IMR-90 (cell line): ENCODE measurements at regions not wholly inside any gene's neighbourhood (a gene's known extent, or its start where the extent isn't known, plus 50 kb on each side); places are given as distances from the start of the nearest gene placed in this dataset.

Source experiments
- ATAC-seq: fragments of 200-7000 bp; cut with Tn5 transposase; 2 replicates; pipeline ENCODE4 v1.9.1; 2020; ENCODE audit warnings: low read depth, mild to moderate bottlenecking, moderate library complexity
- BruUV-seq: library from RNA; stranded (reverse); fragments of 400-500 nt; replicated peaks from 2 replicates; lab custom pipeline; 2021; lab: Mats Ljungman, UMichigan
- CTCF ChIA-PET: fragments of 300-600 bp; formaldehyde crosslinking; extraction: SDS; loops from one replicate; lab custom pipeline; 2021; ENCODE audit warnings: antibody characterized with exemption; lab: Yijun Ruan, JAX
- POLR2A ChIA-PET: fragments of 300-600 bp; sonication (Branson Sonifier 250); formaldehyde crosslinking; loops from one replicate; lab custom pipeline; 2022; ENCODE audit warnings: antibody characterized with exemption; ENCODE audit not compliant: unreplicated experiment; lab: Charles Lee
- DNase-seq: peaks from one replicate; pipeline ENCODE4 v3.0.0; 2013
- H2AFZ ChIP-seq: replicated peaks from 2 replicates; pipeline ENCODE3; 2013; ENCODE audit warnings: low read length, mild to moderate bottlenecking; ENCODE audit not compliant: poor library complexity
- H2AK5ac ChIP-seq: 2 replicates; pipeline ENCODE4 v1.6.1; 2013; ENCODE audit warnings: low read depth, low read length, inconsistent platforms
- H2AK9ac ChIP-seq: replicated peaks from 2 replicates; pipeline ENCODE3; 2013; ENCODE audit warnings: mild to moderate bottlenecking, low read depth, low read length, moderate library complexity; ENCODE audit not compliant: poor library complexity
- H2BK120ac ChIP-seq: 2 replicates; pipeline ENCODE4 v1.6.1; 2013; ENCODE audit warnings: low read depth, low read length, inconsistent platforms
- H2BK15ac ChIP-seq: 3 replicates; pipeline ENCODE4 v1.6.1; 2013; ENCODE audit warnings: low read depth, low read length, inconsistent platforms
- H2BK20ac ChIP-seq: 2 replicates; pipeline ENCODE4 v1.6.1; 2013; ENCODE audit warnings: low read depth, mild to moderate bottlenecking, inconsistent platforms, low read length, moderate library complexity
- H2BK5ac ChIP-seq: 2 replicates; pipeline ENCODE4 v1.6.1; 2013; ENCODE audit warnings: mild to moderate bottlenecking, low read depth, low read length, inconsistent platforms; ENCODE audit not compliant: poor library complexity, severe bottlenecking
- H3K14ac ChIP-seq: replicated peaks from 2 replicates; pipeline ENCODE4 v1.6.1; 2013; ENCODE audit warnings: low read depth, low read length, inconsistent platforms
- H3K18ac ChIP-seq: 2 replicates; pipeline ENCODE4 v1.6.1; 2013; ENCODE audit warnings: low read depth, low read length, control low read depth
- H3K23ac ChIP-seq: 2 replicates; pipeline ENCODE4 v1.6.1; 2013; ENCODE audit warnings: low read depth, low read length, inconsistent platforms
- H3K27ac ChIP-seq: 2 replicates; pipeline ENCODE4 v1.5.1; 2013; ENCODE audit warnings: mild to moderate bottlenecking, control low read depth, low read length; ENCODE audit not compliant: insufficient read depth
- H3K27me3 ChIP-seq: 2 replicates; pipeline ENCODE4 v1.6.1; 2013; ENCODE audit warnings: low read length; ENCODE audit not compliant: control insufficient read depth, insufficient read depth
- H3K36me3 ChIP-seq: 2 replicates; pipeline ENCODE4 v1.6.1; 2013; ENCODE audit warnings: low read length, mixed read lengths; ENCODE audit not compliant: control insufficient read depth, insufficient read depth
- H3K4ac ChIP-seq: 2 replicates; pipeline ENCODE4 v1.6.1; 2013; ENCODE audit warnings: low read depth, low read length, inconsistent platforms
- H3K4me1 ChIP-seq: 2 replicates; pipeline ENCODE4 v1.6.1; 2013; ENCODE audit warnings: low read length, mixed read lengths; ENCODE audit not compliant: control insufficient read depth, insufficient read depth
- H3K4me2 ChIP-seq: 2 replicates; pipeline ENCODE4 v1.6.1; 2013; ENCODE audit warnings: low read depth, mild to moderate bottlenecking, control low read depth, low read length, moderate library complexity
- H3K4me3 ChIP-seq: 2 replicates; pipeline ENCODE4 v1.5.1; 2013; ENCODE audit warnings: low read depth, mild to moderate bottlenecking, control low read depth, low read length, moderate library complexity; ENCODE audit not compliant: insufficient read depth
- H3K56ac ChIP-seq: 2 replicates; pipeline ENCODE4 v1.6.1; 2013; ENCODE audit warnings: low read length, inconsistent platforms; ENCODE audit not compliant: insufficient read depth; ENCODE audit errors: extremely low read depth
- H3K79me1 ChIP-seq, 2 experiments: 2 replicates each; pipeline ENCODE4 v1.6.1; 2013; ENCODE audit warnings: low read length in 2 of 2, inconsistent platforms in 1 of 2, low read depth in 1 of 2
- H3K9ac ChIP-seq: 2 replicates; pipeline ENCODE4 v1.6.1; 2013; ENCODE audit warnings: low read depth, low read length, control low read depth
- H3K9me1 ChIP-seq: 2 replicates; pipeline ENCODE4 v1.6.1; 2013; ENCODE audit warnings: low read length, inconsistent platforms; ENCODE audit not compliant: insufficient read depth
- H3K9me3 ChIP-seq: 2 replicates; pipeline ENCODE4 v1.6.1; 2013; ENCODE audit warnings: low read length; ENCODE audit not compliant: control insufficient read depth, insufficient read depth
- H4K20me1 ChIP-seq: 2 replicates; pipeline ENCODE4 v1.6.1; 2013; ENCODE audit warnings: low read length, inconsistent platforms; ENCODE audit not compliant: insufficient read depth
- H4K5ac ChIP-seq: 2 replicates; pipeline ENCODE4 v1.6.1; 2013; ENCODE audit warnings: mild to moderate bottlenecking, low read depth, low read length, control low read depth
- H4K8ac ChIP-seq, 2 experiments: 2 replicates each; pipeline ENCODE4 v1.6.1; 2013; ENCODE audit warnings: low read depth in 2 of 2, low read length in 2 of 2, control low read depth in 1 of 2, inconsistent platforms in 1 of 2
- H4K91ac ChIP-seq: 2 replicates; pipeline ENCODE4 v1.6.1; 2013; ENCODE audit warnings: low read depth, low read length, inconsistent platforms; ENCODE audit not compliant: insufficient read depth
- BHLHE40 ChIP-seq: fragments of 150-350 bp; IDR thresholded peaks from 2 replicates; pipeline ENCODE4 v1.6.1; 2016; ENCODE audit warnings: mild to moderate bottlenecking, low read depth, low read length
- CEBPB ChIP-seq: IDR thresholded peaks from 2 replicates; pipeline ENCODE4 v1.6.1; 2012; ENCODE audit warnings: low read depth, low read length, improper control_type of control experiment
- CHD1 ChIP-seq: IDR thresholded peaks from 2 replicates; pipeline ENCODE4 v1.6.1; 2012; ENCODE audit warnings: low read depth, low read length, improper control_type of control experiment
- CTCF ChIP-seq: conservative IDR thresholded peaks from 2 replicates; pipeline ENCODE4 v1.5.1; 2012; ENCODE audit warnings: mild to moderate bottlenecking, low read depth, low read length, improper control_type of control experiment
- ELK1 ChIP-seq: fragments of 150-350 bp; IDR thresholded peaks from 2 replicates; pipeline ENCODE4 v1.6.1; 2016; ENCODE audit warnings: low read depth, mild to moderate bottlenecking, low read length, moderate library complexity, borderline replicate concordance
- FOS ChIP-seq: fragments of 150-350 bp; IDR thresholded peaks from 2 replicates; pipeline ENCODE4 v1.6.1; 2016; ENCODE audit warnings: low read depth, low read length
- MAFK ChIP-seq: IDR thresholded peaks from 2 replicates; pipeline ENCODE4 v1.6.1; 2012; ENCODE audit warnings: low read depth, low read length, improper control_type of control experiment
- MAZ ChIP-seq: IDR thresholded peaks from 2 replicates; pipeline ENCODE4 v1.6.1; 2012; ENCODE audit warnings: low read depth, mild to moderate bottlenecking, low read length, improper control_type of control experiment, moderate library complexity, borderline replicate concordance
- MXI1 ChIP-seq: IDR thresholded peaks from 2 replicates; pipeline ENCODE4 v1.6.1; 2012; ENCODE audit warnings: low read depth, mild to moderate bottlenecking, low read length, moderate library complexity, borderline replicate concordance
- NFE2L2 ChIP-seq: fragments of 150-350 bp; IDR thresholded peaks from 2 replicates; pipeline ENCODE4 v1.6.1; 2016; ENCODE audit warnings: low read depth, mild to moderate bottlenecking, low read length
- RAD21 ChIP-seq: IDR thresholded peaks from 2 replicates; pipeline ENCODE4 v1.6.1; 2012; ENCODE audit warnings: low read length, improper control_type of control experiment
- RCOR1 ChIP-seq: IDR thresholded peaks from 2 replicates; pipeline ENCODE4 v1.6.1; 2012; ENCODE audit warnings: mild to moderate bottlenecking, low read length, improper control_type of control experiment; ENCODE audit not compliant: insufficient replicate concordance
- RFX5 ChIP-seq: IDR thresholded peaks from 2 replicates; pipeline ENCODE4 v1.8.0; 2012; ENCODE audit warnings: low read depth, mild to moderate bottlenecking, low read length, moderate library complexity
- SMC3 ChIP-seq: fragments of 150-350 bp; IDR thresholded peaks from 2 replicates; pipeline ENCODE4 v1.6.1; 2016; ENCODE audit warnings: low read depth, mild to moderate bottlenecking, antibody characterized with exemption, low read length, moderate library complexity
- USF2 ChIP-seq: fragments of 150-350 bp; IDR thresholded peaks from 2 replicates; pipeline ENCODE4 v1.6.1; 2017; ENCODE audit warnings: mild to moderate bottlenecking, antibody characterized with exemption, low read length, low read depth
- WGBS, 2 experiments: methylation state at CpG; one replicate each; pipeline versions ENCODE4 v1.1.5 to v1.1.7; 2013; ENCODE audit warnings: missing lambda C conversion rate in 2 of 2; ENCODE audit not compliant: insufficient read length in 1 of 2; ENCODE audit errors: extremely low coverage in 2 of 2; 5-methylcytosine and 5-hydroxymethylcytosine counted together
- dilution Hi-C: fragments of 300-500 bp; cut with HindIII; formaldehyde crosslinking; loops from one replicate; pipeline ENCODE4 v1.14.3; 2018; ENCODE audit warnings: low sequenced_read_pairs; ENCODE audit not compliant: unreplicated experiment
- in situ Hi-C: fragments of 300-500 bp; cut with MboI; formaldehyde crosslinking; loops from 3 replicates; pipeline ENCODE4 v1.14.3; 2019; ENCODE audit warnings: low sequenced_read_pairs, inconsistent platforms, mixed read lengths
- intact Hi-C: fragments of 100-400 bp; cut with micrococcal nuclease; formaldehyde crosslinking; loops from 2 replicates; pipeline ENCODE4 v1.10.0; 2022

GRCh38 chr5:125227333-125228095 is 481.1 kb upstream of the ZNF608 start:
- Histone ChIP-seq H3K4me2 (no peak overlapping the region), H2BK20ac (no peak overlapping the region), H3K27ac (no peak overlapping the region), H3K4me3 (no peak overlapping the region), H4K8ac (no peak overlapping the region), H4K20me1 (no peaks in the 10 kb centered on the region), H3K56ac (no peak overlapping the region), H2AFZ (no peak overlapping the region), H2AK9ac (no peak overlapping the region), H2AK5ac (no peak overlapping the region; the same call in 1 of the 2 replicates), H4K91ac (no peak overlapping the region), H3K9me3 (no peaks in the 10 kb centered on the region), H3K14ac (no peak overlapping the region), H2BK120ac (no peak overlapping the region), H2BK5ac (no peak overlapping the region), H3K79me1 (no peaks in the 10 kb centered on the region), H3K27me3 (no peaks in the 10 kb centered on the region), H3K9me1 (no peaks in the 10 kb centered on the region), H3K23ac (no peak overlapping the region), H3K4ac (no peak overlapping the region), H3K9ac (no peak overlapping the region), H4K5ac (no peak overlapping the region), H2BK15ac (no peak overlapping the region), H3K36me3 (no peaks in the 10 kb centered on the region), H3K18ac (no peak overlapping the region), H3K4me1 (no peaks in the 10 kb centered on the region)
- dilution Hi-C loops (no loop called here), in situ Hi-C loops (no loop called here), intact Hi-C loops (no loop called here)
- CTCF ChIA-PET: interaction anchor here (0.5 to 1.8 kb wide), 2 partner anchors 9 to 11 kb away, joined by 4 to 6 read pairs; no protein-coding TSS in a partner anchor
- no CpG with 5 or more reads among the region's 7 CpGs for WGBS, 2 experiments
- peak; percentile 26 for DNase-seq
- no TSS peak for BruUV-seq
- ATAC-seq: peak; percentile 40; the same call in 1 of the 2 replicates
- POLR2A ChIA-PET: interaction anchor here (0.5 kb wide), 1 partner anchor 1321 kb away, joined by 6 read pairs; no protein-coding TSS in a partner anchor
- TF ChIP-seq CTCF (peak; percentile 44), CHD1 (no peak), RAD21 (peak; percentile 48), FOS (no peak), RCOR1 (no peak), MXI1 (no peak), RFX5 (no peak), MAZ (no peak), CEBPB (no peak), USF2 (no peak), SMC3 (peak; percentile 34; the same call in 1 of the 2 replicates), BHLHE40 (no peak), NFE2L2 (no peak), MAFK (no peak), ELK1 (no peak)
